ENCODE measurements at regions not wholly inside any gene's neighbourhood (a gene's known extent, or its start where the extent isn't known, plus 50 kb on each side); places are given as distances from the start of the nearest gene placed in this dataset.

GRCh38 chr13:87311165-87311564 lies 360.0 kb upstream of the SLITRK5 start:
- Histone ChIP-seq H3K36me3 (ENCODE audit: control insufficient read depth in 4 of 4, insufficient read depth in 4 of 4, low read length in 4 of 4) (no peaks in the 10 kb centered on the region), H3K4me3 (no peak overlapping the region), H3K4me1 (ENCODE audit: control insufficient read depth in 5 of 5, insufficient read depth in 5 of 5, low read length in 5 of 5) (no peaks in the 10 kb centered on the region), H3K27ac (ENCODE audit: low read depth in 1 of 2, low read length in 1 of 2) (no peak overlapping the region), H3K9ac (ENCODE audit: insufficient read depth in 1 of 2, low read length in 2 of 2) (no peak overlapping the region), H3K9me3 (ENCODE audit: control insufficient read depth in 4 of 4, insufficient read depth in 3 of 4, low read length in 3 of 4) (no peaks in the 10 kb centered on the region), H3K27me3 (ENCODE audit: control insufficient read depth in 3 of 3, insufficient read depth in 3 of 3, low read length in 2 of 3) (no peaks in the 10 kb centered on the region)
- ATAC-seq (ENCODE audit: insufficient read depth, low FRiP score) (no peak), DNase-seq (no peak)
- 79 to 91% methylated on average over 2 of the region's 2 CpGs for WGBS, 2 donors
- TF ChIP-seq CTCF (IDR thresholded peaks at IDR 0.05; ENCODE audit: control extremely low read depth, extremely low read depth) = no peak

GRCh38 chr13:87314822-87315221 lies 356.3 kb upstream of the SLITRK5 start:
- no peak for TF ChIP-seq CTCF (IDR thresholded peaks at IDR 0.05; ENCODE audit: control extremely low read depth, extremely low read depth)
- ATAC-seq (ENCODE audit: insufficient read depth, low FRiP score) (no peak), DNase-seq (no peak)
- Histone ChIP-seq H3K9me3 (ENCODE audit: control insufficient read depth in 4 of 4, insufficient read depth in 3 of 4, low read length in 3 of 4) (no peaks in the 10 kb centered on the region), H3K4me1 (ENCODE audit: control insufficient read depth in 5 of 5, insufficient read depth in 5 of 5, low read length in 5 of 5) (no peaks in the 10 kb centered on the region), H3K27me3 (ENCODE audit: control insufficient read depth in 3 of 3, insufficient read depth in 3 of 3, low read length in 2 of 3) (no peaks in the 10 kb centered on the region), H3K36me3 (ENCODE audit: control insufficient read depth in 4 of 4, insufficient read depth in 4 of 4, low read length in 4 of 4) (no peaks in the 10 kb centered on the region), H3K27ac (ENCODE audit: low read depth in 1 of 2, low read length in 1 of 2) (no peak overlapping the region), H3K9ac (ENCODE audit: insufficient read depth in 1 of 2, low read length in 2 of 2) (no peak overlapping the region), H3K4me3 (no peak overlapping the region)
- 75 to 89% methylated on average over 1 of the region's 1 CpG for WGBS, 2 donors

GRCh38 chr13:87322386-87322785 lies 348.8 kb upstream of the SLITRK5 start:
- Histone ChIP-seq H3K27me3 (ENCODE audit: control insufficient read depth in 3 of 3, insufficient read depth in 3 of 3, low read length in 2 of 3) (no peaks in the 10 kb centered on the region), H3K36me3 (ENCODE audit: control insufficient read depth in 4 of 4, insufficient read depth in 4 of 4, low read length in 4 of 4) (no peaks in the 10 kb centered on the region), H3K27ac (ENCODE audit: low read depth in 1 of 2, low read length in 1 of 2) (no peak overlapping the region), H3K9me3 (ENCODE audit: control insufficient read depth in 4 of 4, insufficient read depth in 3 of 4, low read length in 3 of 4) (no peaks in the 10 kb centered on the region), H3K4me1 (ENCODE audit: control insufficient read depth in 5 of 5, insufficient read depth in 5 of 5, low read length in 5 of 5) (no peaks in the 10 kb centered on the region), H3K4me3 (no peak overlapping the region), H3K9ac (ENCODE audit: insufficient read depth in 1 of 2, low read length in 2 of 2) (no peak overlapping the region)
- DNase-seq (no peak), ATAC-seq (ENCODE audit: insufficient read depth, low FRiP score) (no peak)
- 70 to 83% methylated on average over 3 of the region's 3 CpGs for WGBS, 2 donors
- TF ChIP-seq CTCF (IDR thresholded peaks at IDR 0.05; ENCODE audit: control extremely low read depth, extremely low read depth) = no peak

GRCh38 chr13:87324558-87324957 lies 346.6 kb upstream of the SLITRK5 start:
- Histone ChIP-seq H3K9me3 (ENCODE audit: control insufficient read depth in 4 of 4, insufficient read depth in 3 of 4, low read length in 3 of 4) (no peaks in the 10 kb centered on the region), H3K27me3 (ENCODE audit: control insufficient read depth in 3 of 3, insufficient read depth in 3 of 3, low read length in 2 of 3) (no peaks in the 10 kb centered on the region), H3K9ac (ENCODE audit: insufficient read depth in 1 of 2, low read length in 2 of 2) (no peak overlapping the region), H3K36me3 (ENCODE audit: control insufficient read depth in 4 of 4, insufficient read depth in 4 of 4, low read length in 4 of 4) (no peaks in the 10 kb centered on the region), H3K4me3 (no peak overlapping the region), H3K27ac (ENCODE audit: low read depth in 1 of 2, low read length in 1 of 2) (no peak overlapping the region), H3K4me1 (ENCODE audit: control insufficient read depth in 5 of 5, insufficient read depth in 5 of 5, low read length in 5 of 5) (no peaks in the 10 kb centered on the region)
- no peak for DNase-seq
- ATAC-seq (ENCODE audit: insufficient read depth, low FRiP score) = no peak
- 87 to 90% methylated on average over 3 of the region's 3 CpGs for WGBS, 2 donors
- no peak for TF ChIP-seq CTCF (IDR thresholded peaks at IDR 0.05; ENCODE audit: control extremely low read depth, extremely low read depth)
